ENCODE measurements at regions not wholly inside any gene's neighbourhood (a gene's known extent, or its start where the extent isn't known, plus 50 kb on each side); places are given as distances from the start of the nearest gene placed in this dataset.

GRCh38 chr6:33967966-33968724 lies 164.3 kb upstream of the MLN start:
- H3K27ac Mint-ChIP-seq: no peak overlapping the region

GRCh38 chr6:33967265-33967767 lies 163.5 kb upstream of the MLN start:
- peak in 1 of 5 donors; percentile 16 for DNase-seq
- H3K27ac Mint-ChIP-seq: peak overlapping the region in 2 of 8 donors; percentile 26 to 27
- no peak overlapping the region for H3K4me3 ChIP-seq (ENCODE audit: low read length)
- H3K36me3 Mint-ChIP-seq: peaks cover 0 to 3% (median 0%) of the 10 kb centered on the region in 3 donors
- H3K9me3 Mint-ChIP-seq: peaks cover 0 to 7% (median 4%) of the 10 kb centered on the region in 5 donors
- no peaks in the 10 kb centered on the region for H3K9me3 ChIP-seq (ENCODE audit: low read length)
- H3K36me3 ChIP-seq (ENCODE audit: insufficient read depth, low read length): no peaks in the 10 kb centered on the region
- CTCF ChIA-PET: no interaction called here
- POLR2A ChIA-PET: no interaction called here
- H3K27me3 Mint-ChIP-seq: peaks cover 35 to 61% of the 10 kb centered on the region in 2 donors
- H3K27me3 ChIP-seq (ENCODE audit: insufficient read depth, low read length, poor library complexity, severe bottlenecking): peaks cover 10% of the 10 kb centered on the region
- H3K4me1 ChIP-seq (ENCODE audit: insufficient read depth, low read length): no peaks in the 10 kb centered on the region
- H3K4me1 Mint-ChIP-seq: no peaks in the 10 kb centered on the region
- H3K27ac ChIP-seq (ENCODE audit: low read depth, low read length): no peak overlapping the region
- H3K4me3 Mint-ChIP-seq: no peak overlapping the region

More at GRCh38 chr6:33967966-33968724, 164.3 kb upstream of the MLN start:
- CTCF ChIA-PET: no interaction called here
- DNase-seq: peak in 1 of 5 donors; percentile 3
- peaks cover 10% of the 10 kb centered on the region for H3K27me3 ChIP-seq (ENCODE audit: insufficient read depth, low read length, poor library complexity, severe bottlenecking)
- Mint-ChIP-seq H3K4me3 (no peak overlapping the region), H3K9me3 (peaks cover 0 to 7% (median 4%) of the 10 kb centered on the region in 5 donors), H3K36me3 (peaks cover 0 to 3% (median 0%) of the 10 kb centered on the region in 3 donors), H3K27me3 (peaks cover 38 to 64% of the 10 kb centered on the region in 2 donors), H3K4me1 (no peaks in the 10 kb centered on the region)
- POLR2A ChIA-PET: no interaction called here
- H3K9me3 ChIP-seq (ENCODE audit: low read length): no peaks in the 10 kb centered on the region
- H3K36me3 ChIP-seq (ENCODE audit: insufficient read depth, low read length): no peaks in the 10 kb centered on the region
- H3K4me3 ChIP-seq (ENCODE audit: low read length): no peak overlapping the region
- H3K27ac ChIP-seq (ENCODE audit: low read depth, low read length): no peak overlapping the region
- no peaks in the 10 kb centered on the region for H3K4me1 ChIP-seq (ENCODE audit: insufficient read depth, low read length)

DNA sequence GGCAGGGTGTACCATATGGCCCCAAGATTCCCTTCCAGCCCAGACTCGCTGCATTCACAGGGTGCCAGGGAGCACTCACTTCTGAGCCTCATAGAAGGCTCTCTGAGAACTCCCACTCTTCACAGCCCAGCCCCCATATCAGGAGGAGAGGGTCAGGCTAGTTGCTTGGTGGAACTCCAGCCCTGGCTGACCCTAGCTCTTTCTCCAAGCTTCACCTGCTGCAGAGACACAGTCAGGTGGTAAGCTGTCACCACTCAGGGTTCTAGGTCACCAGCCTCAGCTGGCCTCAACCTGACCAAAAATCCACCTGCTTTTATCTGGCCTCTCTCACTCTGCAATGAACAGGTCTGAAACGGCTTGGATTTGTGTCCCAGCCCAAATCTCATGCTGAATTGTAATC lies 162.7 kb upstream of the MLN start:
- no peaks in the 10 kb centered on the region for H3K9me3 ChIP-seq (ENCODE audit: low read length)
- H3K27ac ChIP-seq (ENCODE audit: low read depth, low read length): no peak overlapping the region
- DNase-seq: no peak
- Mint-ChIP-seq H3K27ac (no peak overlapping the region), H3K27me3 (peaks cover 30 to 59% of the 10 kb centered on the region in 2 donors), H3K4me1 (no peaks in the 10 kb centered on the region), H3K4me3 (no peak overlapping the region), H3K9me3 (peaks cover 0 to 2% (median 0%) of the 10 kb centered on the region in 5 donors), H3K36me3 (peaks cover 0 to 3% (median 0%) of the 10 kb centered on the region in 3 donors)
- H3K4me1 ChIP-seq (ENCODE audit: insufficient read depth, low read length): no peaks in the 10 kb centered on the region
- no peaks in the 10 kb centered on the region for H3K36me3 ChIP-seq (ENCODE audit: insufficient read depth, low read length)
- peaks cover 10% of the 10 kb centered on the region for H3K27me3 ChIP-seq (ENCODE audit: insufficient read depth, low read length, poor library complexity, severe bottlenecking)
- POLR2A ChIA-PET: no interaction called here
- no peak overlapping the region for H3K4me3 ChIP-seq (ENCODE audit: low read length)
- CTCF ChIA-PET: no interaction called here

GRCh38 chr6:33965766-33966165 lies 162.0 kb upstream of the MLN start:
- peaks cover 0 to 1% (median 0%) of the 10 kb centered on the region in 5 donors for H3K9me3 Mint-ChIP-seq

DNA sequence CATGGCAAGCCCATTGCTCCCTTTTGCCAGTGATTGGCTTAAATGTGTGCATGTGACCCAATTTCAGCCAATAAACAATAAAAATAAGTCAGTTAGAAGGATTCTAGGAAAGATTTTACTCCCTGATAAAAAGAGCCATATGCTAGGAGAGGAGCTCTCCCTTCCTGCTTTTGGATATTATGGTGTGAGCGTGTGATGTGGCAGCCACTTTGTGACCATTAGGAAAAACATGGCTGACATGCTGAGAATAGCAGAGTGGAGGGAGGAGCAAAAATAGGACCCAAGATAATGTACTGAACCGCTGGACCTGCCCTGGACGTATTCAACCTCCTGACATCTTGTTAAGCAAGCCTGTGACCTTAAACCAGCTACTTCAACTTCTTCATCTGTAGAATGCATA lies 160.6 kb upstream of the MLN start:
- no peak overlapping the region for H3K27ac ChIP-seq (ENCODE audit: low read depth, low read length)
- peaks cover 0 to 1% (median 0%) of the 10 kb centered on the region in 5 donors for H3K9me3 Mint-ChIP-seq
- CTCF ChIA-PET: no interaction called here
- no peak overlapping the region for H3K4me3 ChIP-seq (ENCODE audit: low read length)
- H3K9me3 ChIP-seq (ENCODE audit: low read length): no peaks in the 10 kb centered on the region
- no peaks in the 10 kb centered on the region for H3K4me1 Mint-ChIP-seq
- H3K27ac Mint-ChIP-seq: no peak overlapping the region
- H3K36me3 ChIP-seq (ENCODE audit: insufficient read depth, low read length): no peaks in the 10 kb centered on the region
- no peaks in the 10 kb centered on the region for H3K4me1 ChIP-seq (ENCODE audit: insufficient read depth, low read length)
- peaks cover 19 to 44% of the 10 kb centered on the region in 2 donors for H3K27me3 Mint-ChIP-seq
- peaks cover 10% of the 10 kb centered on the region for H3K27me3 ChIP-seq (ENCODE audit: insufficient read depth, low read length, poor library complexity, severe bottlenecking)
- H3K36me3 Mint-ChIP-seq: peaks cover 0 to 3% (median 0%) of the 10 kb centered on the region in 3 donors
- no peak overlapping the region for H3K4me3 Mint-ChIP-seq
- POLR2A ChIA-PET: no interaction called here
- DNase-seq: peak in 1 of 5 donors; percentile 4

More at GRCh38 chr6:33965766-33966165, 162.0 kb upstream of the MLN start:
- H3K27me3 Mint-ChIP-seq: peaks cover 25 to 55% of the 10 kb centered on the region in 2 donors
- Histone ChIP-seq H3K4me1 (ENCODE audit: insufficient read depth, low read length) (no peaks in the 10 kb centered on the region), H3K4me3 (ENCODE audit: low read length) (no peak overlapping the region), H3K27ac (ENCODE audit: low read depth, low read length) (no peak overlapping the region), H3K9me3 (ENCODE audit: low read length) (no peaks in the 10 kb centered on the region), H3K36me3 (ENCODE audit: insufficient read depth, low read length) (no peaks in the 10 kb centered on the region), H3K27me3 (ENCODE audit: insufficient read depth, low read length, poor library complexity, severe bottlenecking) (peaks cover 10% of the 10 kb centered on the region)
- peaks cover 0 to 3% (median 0%) of the 10 kb centered on the region in 3 donors for H3K36me3 Mint-ChIP-seq
- CTCF ChIA-PET: no interaction called here
- no peak overlapping the region for H3K27ac Mint-ChIP-seq
- H3K4me1 Mint-ChIP-seq: no peaks in the 10 kb centered on the region
- POLR2A ChIA-PET: no interaction called here
- DNase-seq: peak in 1 of 5 donors; percentile 17
- no peak overlapping the region for H3K4me3 Mint-ChIP-seq

DNA sequence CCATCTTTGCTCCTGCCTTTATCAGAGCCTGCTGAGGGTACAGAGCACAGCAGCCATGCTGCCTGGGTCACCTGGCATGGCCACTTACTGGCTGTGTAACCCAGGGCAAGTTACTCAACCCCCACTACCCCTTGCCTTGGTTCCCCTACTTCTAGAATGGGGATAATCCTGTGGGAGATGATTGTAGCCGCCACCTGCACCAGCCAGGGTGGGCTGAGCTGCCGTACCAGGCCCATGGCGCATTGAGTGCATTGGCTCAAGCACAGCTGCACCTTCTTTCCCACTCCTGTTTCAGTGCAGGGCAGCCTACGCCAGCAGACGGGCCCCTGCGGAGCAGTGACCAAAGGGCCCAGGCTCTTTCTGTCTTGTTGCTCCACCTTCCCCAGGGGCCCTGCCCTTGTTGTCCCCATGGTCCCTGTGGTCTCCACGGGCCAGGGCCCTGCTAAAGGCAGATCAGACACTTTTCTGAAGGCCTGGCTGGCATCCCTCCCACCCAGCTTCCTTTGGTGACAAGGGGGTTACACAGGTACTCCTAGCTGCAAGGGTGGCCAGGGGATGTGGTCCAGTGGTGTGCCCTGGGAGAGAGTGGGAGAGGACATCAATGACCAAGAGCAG lies 159.4 kb upstream of the MLN start:
- peaks cover 0 to 1% (median 0%) of the 10 kb centered on the region in 5 donors for H3K9me3 Mint-ChIP-seq
- Histone ChIP-seq H3K36me3 (ENCODE audit: insufficient read depth, low read length) (no peaks in the 10 kb centered on the region), H3K27me3 (ENCODE audit: insufficient read depth, low read length, poor library complexity, severe bottlenecking) (peaks cover 10% of the 10 kb centered on the region), H3K27ac (ENCODE audit: low read depth, low read length) (no peak overlapping the region), H3K4me3 (ENCODE audit: low read length) (no peak overlapping the region), H3K9me3 (ENCODE audit: low read length) (no peaks in the 10 kb centered on the region), H3K4me1 (ENCODE audit: insufficient read depth, low read length) (no peaks in the 10 kb centered on the region)
- peaks cover 0 to 3% (median 0%) of the 10 kb centered on the region in 3 donors for H3K36me3 Mint-ChIP-seq
- no peaks in the 10 kb centered on the region for H3K4me1 Mint-ChIP-seq
- DNase-seq: peak in 1 of 5 donors; percentile 13
- CTCF ChIA-PET: no interaction called here
- POLR2A ChIA-PET: no interaction called here
- H3K4me3 Mint-ChIP-seq: no peak overlapping the region
- H3K27me3 Mint-ChIP-seq: peaks cover 18 to 40% of the 10 kb centered on the region in 2 donors
- no peak overlapping the region for H3K27ac Mint-ChIP-seq

- Mint-ChIP-seq H3K9me3 (peaks cover 0 to 1% (median 0%) of the 10 kb centered on the region in 5 donors), H3K4me3 (no peak overlapping the region), H3K4me1 (peaks cover 0 to 3% (median 2%) of the 10 kb centered on the region in 3 donors), H3K27ac (peak overlapping the region in 1 of 8 donors; percentile 71), H3K27me3 (peaks cover 12 to 36% of the 10 kb centered on the region in 2 donors), H3K36me3 (peaks cover 0 to 3% (median 0%) of the 10 kb centered on the region in 3 donors)
- H3K9me3 ChIP-seq (ENCODE audit: low read length): no peaks in the 10 kb centered on the region
- no peaks in the 10 kb centered on the region for H3K36me3 ChIP-seq (ENCODE audit: insufficient read depth, low read length)
- ChIA-PET POLR2A (no interaction called here), CTCF (interaction anchor here (1.0 to 1.3 kb wide), 2 partner anchors 10 to 191 kb away, joined by 3 to 4 read pairs; no protein-coding TSS in a partner anchor)
- peaks cover 6% of the 10 kb centered on the region for H3K27me3 ChIP-seq (ENCODE audit: insufficient read depth, low read length, poor library complexity, severe bottlenecking)
- H3K4me1 ChIP-seq (ENCODE audit: insufficient read depth, low read length): no peaks in the 10 kb centered on the region
- H3K27ac ChIP-seq (ENCODE audit: low read depth, low read length): no peak overlapping the region
- DNase-seq: no peak
- no peak overlapping the region for H3K4me3 ChIP-seq (ENCODE audit: low read length)
Measured at GRCh38 chr6:33962246-33963027, 158.6 kb upstream of the MLN start.

Data from CD8-positive, alpha-beta memory T cell (primary cell).